ENCODE measurements at regions not wholly inside any gene's neighbourhood (a gene's known extent, or its start where the extent isn't known, plus 50 kb on each side); places are given as distances from the start of the nearest gene placed in this dataset.

DNA sequence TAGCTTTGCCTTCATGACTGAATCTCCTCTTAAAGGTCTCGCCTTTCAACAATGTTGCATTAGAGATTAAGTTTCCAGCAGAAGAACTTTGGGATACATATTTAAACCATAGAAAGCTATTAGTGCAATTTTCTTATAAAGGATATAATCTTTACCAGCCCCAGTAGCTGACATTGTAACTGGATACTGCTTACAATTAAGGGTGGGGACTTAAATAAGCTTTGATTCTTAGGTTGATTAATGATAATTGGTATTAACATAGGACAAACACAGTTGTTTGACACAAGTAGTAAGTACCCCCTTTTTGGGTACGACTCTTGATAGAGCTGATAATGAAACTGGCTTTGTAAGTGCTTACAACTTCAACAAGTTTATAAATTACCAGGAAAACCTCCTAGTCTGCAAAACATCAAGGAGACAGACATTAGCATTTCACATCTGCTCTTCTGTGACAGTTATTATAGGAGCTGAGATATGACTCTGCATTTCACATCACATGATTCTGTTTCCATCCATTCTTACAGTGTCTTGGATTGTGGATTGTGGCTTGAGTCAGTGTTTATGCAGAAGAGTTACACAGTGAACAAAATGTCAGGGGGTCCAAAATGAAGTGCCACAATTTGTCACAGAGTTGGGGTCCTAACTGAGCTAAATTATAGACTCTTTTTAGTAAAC is 249.1 kb upstream of the E2F7 start:
- no peak overlapping the region for H2AFZ ChIP-seq
- no peak for DNase-seq (ENCODE audit: low spot score)

DNA sequence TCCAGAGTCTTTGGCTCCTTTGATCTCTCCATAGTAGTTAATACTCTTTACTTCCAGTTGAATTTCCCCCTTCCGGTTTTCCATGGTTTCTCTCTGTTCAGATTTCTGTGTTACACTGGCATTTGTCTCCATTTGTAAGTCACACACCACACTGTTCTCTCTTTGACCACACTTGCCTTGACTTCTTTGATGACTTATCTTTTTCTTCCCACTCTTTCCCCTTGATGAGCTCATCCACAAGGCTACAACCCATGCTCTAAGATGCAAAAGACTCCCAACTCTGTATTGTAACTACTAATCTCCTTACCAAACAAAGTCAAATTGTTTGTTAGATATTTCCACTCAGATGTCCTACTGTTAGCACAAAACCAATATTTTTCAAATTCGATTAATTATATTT is 242.7 kb upstream of the E2F7 start:
- Histone ChIP-seq H3K4me3 (no peak overlapping the region), H3K9me3 (ENCODE audit: low read depth) (no peaks in the 10 kb centered on the region), H3K27ac (no peak overlapping the region), H3K4me2 (no peak overlapping the region), H3K79me2 (no peaks in the 10 kb centered on the region), H3K9me2 (replicated peaks; ENCODE audit: insufficient read depth) (no peaks in the 10 kb centered on the region), H3K27me3 (no peaks in the 10 kb centered on the region), H3K4me1 (ENCODE audit: insufficient read depth) (no peaks in the 10 kb centered on the region), H2AFZ (no peak overlapping the region), H3K36me3 (replicated peaks; ENCODE audit: insufficient read depth, low read depth) (no peaks in the 10 kb centered on the region), H4K20me1 (ENCODE audit: insufficient read depth, poor library complexity, severe bottlenecking) (no peaks in the 10 kb centered on the region)
- TF ChIP-seq EZH2phosphoT487 (IDR thresholded peaks at IDR 0.05; ENCODE audit: low read depth, severe bottlenecking, unreplicated experiment), result no peak
- TF ChIP-seq EZH2 (IDR thresholded peaks at IDR 0.05; ENCODE audit: borderline replicate concordance), result no peak
- TF ChIP-seq, protein P1, sequence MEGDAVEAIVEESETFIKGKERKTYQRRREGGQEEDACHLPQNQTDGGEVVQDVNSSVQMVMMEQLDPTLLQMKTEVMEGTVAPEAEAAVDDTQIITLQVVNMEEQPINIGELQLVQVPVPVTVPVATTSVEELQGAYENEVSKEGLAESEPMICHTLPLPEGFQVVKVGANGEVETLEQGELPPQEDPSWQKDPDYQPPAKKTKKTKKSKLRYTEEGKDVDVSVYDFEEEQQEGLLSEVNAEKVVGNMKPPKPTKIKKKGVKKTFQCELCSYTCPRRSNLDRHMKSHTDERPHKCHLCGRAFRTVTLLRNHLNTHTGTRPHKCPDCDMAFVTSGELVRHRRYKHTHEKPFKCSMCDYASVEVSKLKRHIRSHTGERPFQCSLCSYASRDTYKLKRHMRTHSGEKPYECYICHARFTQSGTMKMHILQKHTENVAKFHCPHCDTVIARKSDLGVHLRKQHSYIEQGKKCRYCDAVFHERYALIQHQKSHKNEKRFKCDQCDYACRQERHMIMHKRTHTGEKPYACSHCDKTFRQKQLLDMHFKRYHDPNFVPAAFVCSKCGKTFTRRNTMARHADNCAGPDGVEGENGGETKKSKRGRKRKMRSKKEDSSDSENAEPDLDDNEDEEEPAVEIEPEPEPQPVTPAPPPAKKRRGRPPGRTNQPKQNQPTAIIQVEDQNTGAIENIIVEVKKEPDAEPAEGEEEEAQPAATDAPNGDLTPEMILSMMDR (IDR thresholded peaks at IDR 0.05; ENCODE audit: poor library complexity), result no peak
- DNase-seq (ENCODE audit: low spot score), result no peak
- 80% methylated on average over 2 of the region's 2 CpGs for WGBS (ENCODE audit: low lambda C conversion rate, missing lambda C conversion rate)

More for the DNA sequence above, 249.1 kb upstream of the E2F7 start:
- Histone ChIP-seq H3K79me2 (no peaks in the 10 kb centered on the region), H3K36me3 (replicated peaks; ENCODE audit: insufficient read depth, low read depth) (no peaks in the 10 kb centered on the region), H3K4me1 (ENCODE audit: insufficient read depth) (no peaks in the 10 kb centered on the region), H3K9me3 (ENCODE audit: low read depth) (no peaks in the 10 kb centered on the region), H3K27me3 (no peaks in the 10 kb centered on the region), H3K27ac (no peak overlapping the region), H3K4me2 (no peak overlapping the region), H3K4me3 (no peak overlapping the region), H4K20me1 (ENCODE audit: insufficient read depth, poor library complexity, severe bottlenecking) (no peaks in the 10 kb centered on the region), H3K9me2 (replicated peaks; ENCODE audit: insufficient read depth) (no peaks in the 10 kb centered on the region)
- TF ChIP-seq EZH2 (IDR thresholded peaks at IDR 0.05; ENCODE audit: borderline replicate concordance), result no peak
- no peak for TF ChIP-seq EZH2phosphoT487 (IDR thresholded peaks at IDR 0.05; ENCODE audit: low read depth, severe bottlenecking, unreplicated experiment)
- TF ChIP-seq, protein P1 (IDR thresholded peaks at IDR 0.05; ENCODE audit: poor library complexity), result no peak
- WGBS (ENCODE audit: low lambda C conversion rate, missing lambda C conversion rate), result 58% methylated on average over 2 of the region's 2 CpGs

DNA sequence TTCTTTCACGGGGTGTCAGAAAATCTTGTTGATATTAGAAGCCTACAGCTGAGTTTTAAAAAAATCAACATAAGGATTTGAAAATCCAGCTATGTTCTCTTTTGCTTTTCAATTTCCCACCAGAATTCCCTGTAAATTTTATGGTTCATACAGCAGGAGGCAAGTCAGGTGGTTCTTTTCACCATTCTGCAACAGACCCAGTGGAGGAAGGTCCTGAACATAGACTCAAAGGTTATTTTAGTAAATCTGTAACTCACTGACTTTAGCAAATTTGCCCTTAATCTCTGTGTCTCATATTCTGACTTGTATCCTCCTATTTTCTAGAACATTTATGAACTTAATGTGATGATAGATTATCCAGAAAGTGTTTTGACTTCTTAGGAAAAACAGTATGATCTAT is 235.4 kb upstream of the E2F7 start:
- no peak overlapping the region for H3K27ac ChIP-seq
- no peak for DNase-seq (ENCODE audit: low spot score)
- TF ChIP-seq, protein P1 (IDR thresholded peaks at IDR 0.05; ENCODE audit: poor library complexity), result no peak
- TF ChIP-seq EZH2 (IDR thresholded peaks at IDR 0.05; ENCODE audit: borderline replicate concordance) (no peak), EZH2phosphoT487 (IDR thresholded peaks at IDR 0.05; ENCODE audit: low read depth, severe bottlenecking, unreplicated experiment) (no peak)
- no peaks in the 10 kb centered on the region for H4K20me1 ChIP-seq (ENCODE audit: insufficient read depth, poor library complexity, severe bottlenecking)
- no peaks in the 10 kb centered on the region for H3K9me3 ChIP-seq (ENCODE audit: low read depth)
- H3K4me2 ChIP-seq, result no peak overlapping the region
- no peak overlapping the region for H2AFZ ChIP-seq
- H3K36me3 ChIP-seq (replicated peaks; ENCODE audit: insufficient read depth, low read depth), result no peaks in the 10 kb centered on the region
- H3K4me1 ChIP-seq (ENCODE audit: insufficient read depth), result no peaks in the 10 kb centered on the region
- no peaks in the 10 kb centered on the region for H3K27me3 ChIP-seq
- no peaks in the 10 kb centered on the region for H3K9me2 ChIP-seq (replicated peaks; ENCODE audit: insufficient read depth)
- WGBS (ENCODE audit: low lambda C conversion rate, missing lambda C conversion rate), result 44% methylated on average over 1 of the region's 1 CpG
- H3K4me3 ChIP-seq, result no peak overlapping the region
- no peaks in the 10 kb centered on the region for H3K79me2 ChIP-seq
